ENCODE measurements at regions not wholly inside any gene's neighbourhood (a gene's known extent, or its start where the extent isn't known, plus 50 kb on each side); places are given as distances from the start of the nearest gene placed in this dataset.

DNA sequence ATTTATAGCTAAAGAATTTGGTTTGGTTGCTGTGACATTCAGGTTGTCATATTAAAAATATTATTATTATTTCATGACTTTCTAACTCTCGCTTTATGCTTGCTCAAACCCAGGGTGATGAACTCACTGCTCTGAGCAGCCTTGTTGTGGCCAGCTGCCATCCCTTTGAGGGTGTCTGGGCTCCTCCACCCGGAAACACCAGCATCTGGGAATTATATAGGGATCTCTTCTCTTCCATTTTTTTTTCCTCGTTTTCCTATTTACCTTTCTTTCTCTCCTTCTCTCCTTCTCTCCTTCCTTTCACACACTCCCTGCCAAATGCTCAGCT, 355.8 kb upstream of the SMARCA2 start:
- TF ChIP-seq, protein P1, sequence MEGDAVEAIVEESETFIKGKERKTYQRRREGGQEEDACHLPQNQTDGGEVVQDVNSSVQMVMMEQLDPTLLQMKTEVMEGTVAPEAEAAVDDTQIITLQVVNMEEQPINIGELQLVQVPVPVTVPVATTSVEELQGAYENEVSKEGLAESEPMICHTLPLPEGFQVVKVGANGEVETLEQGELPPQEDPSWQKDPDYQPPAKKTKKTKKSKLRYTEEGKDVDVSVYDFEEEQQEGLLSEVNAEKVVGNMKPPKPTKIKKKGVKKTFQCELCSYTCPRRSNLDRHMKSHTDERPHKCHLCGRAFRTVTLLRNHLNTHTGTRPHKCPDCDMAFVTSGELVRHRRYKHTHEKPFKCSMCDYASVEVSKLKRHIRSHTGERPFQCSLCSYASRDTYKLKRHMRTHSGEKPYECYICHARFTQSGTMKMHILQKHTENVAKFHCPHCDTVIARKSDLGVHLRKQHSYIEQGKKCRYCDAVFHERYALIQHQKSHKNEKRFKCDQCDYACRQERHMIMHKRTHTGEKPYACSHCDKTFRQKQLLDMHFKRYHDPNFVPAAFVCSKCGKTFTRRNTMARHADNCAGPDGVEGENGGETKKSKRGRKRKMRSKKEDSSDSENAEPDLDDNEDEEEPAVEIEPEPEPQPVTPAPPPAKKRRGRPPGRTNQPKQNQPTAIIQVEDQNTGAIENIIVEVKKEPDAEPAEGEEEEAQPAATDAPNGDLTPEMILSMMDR (IDR thresholded peaks at IDR 0.05) = no peak
- no peak for TF ChIP-seq POLR2A (IDR thresholded peaks at IDR 0.05)

All from stomach (tissue), 4 donors.